ENCODE measurements at regions not wholly inside any gene's neighbourhood (a gene's known extent, or its start where the extent isn't known, plus 50 kb on each side); places are given as distances from the start of the nearest gene placed in this dataset.

DNA sequence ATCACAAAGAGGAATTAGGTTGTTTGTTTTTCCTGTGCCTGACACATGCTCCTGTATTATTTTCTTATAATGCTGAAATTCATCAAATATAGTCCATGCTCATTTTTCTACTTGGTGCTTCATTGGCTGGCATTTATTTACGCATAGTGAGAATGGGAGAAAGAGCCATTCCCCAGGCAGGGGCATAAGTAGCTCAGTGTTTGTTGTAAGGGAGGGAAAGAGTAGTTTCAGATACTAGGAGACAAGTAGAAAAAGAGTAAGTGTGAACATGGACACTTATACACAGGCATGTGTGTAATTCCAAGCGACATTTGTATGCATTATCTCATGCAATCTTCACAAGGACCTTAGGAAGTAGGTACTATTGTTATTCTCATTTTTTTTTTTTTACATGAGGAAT, 111.9 kb upstream of the UGP2 start:
- Histone ChIP-seq H3K4me2 (no peak overlapping the region), H2AFZ (no peak overlapping the region), H3K9me3 (ENCODE audit: low read depth) (no peaks in the 10 kb centered on the region), H3K27ac (no peak overlapping the region), H3K36me3 (replicated peaks; ENCODE audit: insufficient read depth, low read depth) (no peaks in the 10 kb centered on the region), H3K4me3 (no peak overlapping the region), H4K20me1 (ENCODE audit: insufficient read depth, poor library complexity, severe bottlenecking) (no peaks in the 10 kb centered on the region), H3K4me1 (ENCODE audit: insufficient read depth) (no peaks in the 10 kb centered on the region), H3K27me3 (no peaks in the 10 kb centered on the region), H3K79me2 (no peaks in the 10 kb centered on the region), H3K9me2 (replicated peaks; ENCODE audit: insufficient read depth) (no peaks in the 10 kb centered on the region)
- TF ChIP-seq EZH2phosphoT487 (IDR thresholded peaks at IDR 0.05; ENCODE audit: low read depth, severe bottlenecking, unreplicated experiment) (no peak), EZH2 (IDR thresholded peaks at IDR 0.05; ENCODE audit: borderline replicate concordance) (no peak)
- TF ChIP-seq, protein P1, sequence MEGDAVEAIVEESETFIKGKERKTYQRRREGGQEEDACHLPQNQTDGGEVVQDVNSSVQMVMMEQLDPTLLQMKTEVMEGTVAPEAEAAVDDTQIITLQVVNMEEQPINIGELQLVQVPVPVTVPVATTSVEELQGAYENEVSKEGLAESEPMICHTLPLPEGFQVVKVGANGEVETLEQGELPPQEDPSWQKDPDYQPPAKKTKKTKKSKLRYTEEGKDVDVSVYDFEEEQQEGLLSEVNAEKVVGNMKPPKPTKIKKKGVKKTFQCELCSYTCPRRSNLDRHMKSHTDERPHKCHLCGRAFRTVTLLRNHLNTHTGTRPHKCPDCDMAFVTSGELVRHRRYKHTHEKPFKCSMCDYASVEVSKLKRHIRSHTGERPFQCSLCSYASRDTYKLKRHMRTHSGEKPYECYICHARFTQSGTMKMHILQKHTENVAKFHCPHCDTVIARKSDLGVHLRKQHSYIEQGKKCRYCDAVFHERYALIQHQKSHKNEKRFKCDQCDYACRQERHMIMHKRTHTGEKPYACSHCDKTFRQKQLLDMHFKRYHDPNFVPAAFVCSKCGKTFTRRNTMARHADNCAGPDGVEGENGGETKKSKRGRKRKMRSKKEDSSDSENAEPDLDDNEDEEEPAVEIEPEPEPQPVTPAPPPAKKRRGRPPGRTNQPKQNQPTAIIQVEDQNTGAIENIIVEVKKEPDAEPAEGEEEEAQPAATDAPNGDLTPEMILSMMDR (IDR thresholded peaks at IDR 0.05; ENCODE audit: poor library complexity) = no peak
- DNase-seq (ENCODE audit: low spot score) = no peak
- WGBS (ENCODE audit: low lambda C conversion rate, missing lambda C conversion rate) = 97% methylated on average over 2 of the region's 2 CpGs

DNA sequence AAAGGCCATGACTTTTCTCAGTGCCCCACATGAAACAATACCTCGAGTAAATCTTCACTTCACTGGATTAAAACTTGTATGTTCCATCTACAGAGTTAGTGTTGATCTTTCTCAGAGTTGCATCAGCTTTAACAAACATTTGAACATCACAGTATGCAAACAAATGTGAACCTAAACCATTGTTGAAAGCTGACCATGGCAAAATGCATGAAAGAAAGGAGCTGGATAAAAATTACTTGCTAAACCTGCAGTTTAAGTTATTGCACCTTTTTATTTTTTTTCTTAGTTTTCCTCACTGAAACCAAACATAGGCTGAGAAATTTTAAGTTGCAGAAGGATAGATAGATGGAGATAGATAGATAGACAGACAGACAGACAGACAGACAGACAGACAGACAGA, 107.2 kb upstream of the UGP2 start:
- peak overlapping the region; percentile 64 for H3K27ac ChIP-seq
- H2AFZ ChIP-seq = no peak overlapping the region
- H3K4me1 ChIP-seq (ENCODE audit: insufficient read depth) = peaks cover 28% of the 10 kb centered on the region
- DNase-seq (ENCODE audit: low spot score) = no peak
- WGBS (ENCODE audit: low lambda C conversion rate, missing lambda C conversion rate) = 54% methylated on average over 1 of the region's 1 CpG
- H3K27me3 ChIP-seq = no peaks in the 10 kb centered on the region
- no peak overlapping the region for H3K4me3 ChIP-seq
- H3K9me2 ChIP-seq (replicated peaks; ENCODE audit: insufficient read depth) = no peaks in the 10 kb centered on the region
- no peaks in the 10 kb centered on the region for H4K20me1 ChIP-seq (ENCODE audit: insufficient read depth, poor library complexity, severe bottlenecking)
- no peaks in the 10 kb centered on the region for H3K79me2 ChIP-seq
- TF ChIP-seq EZH2 (IDR thresholded peaks at IDR 0.05; ENCODE audit: borderline replicate concordance) = no peak
- no peak overlapping the region for H3K4me2 ChIP-seq
- no peaks in the 10 kb centered on the region for H3K36me3 ChIP-seq (replicated peaks; ENCODE audit: insufficient read depth, low read depth)
- no peaks in the 10 kb centered on the region for H3K9me3 ChIP-seq (ENCODE audit: low read depth)

DNA sequence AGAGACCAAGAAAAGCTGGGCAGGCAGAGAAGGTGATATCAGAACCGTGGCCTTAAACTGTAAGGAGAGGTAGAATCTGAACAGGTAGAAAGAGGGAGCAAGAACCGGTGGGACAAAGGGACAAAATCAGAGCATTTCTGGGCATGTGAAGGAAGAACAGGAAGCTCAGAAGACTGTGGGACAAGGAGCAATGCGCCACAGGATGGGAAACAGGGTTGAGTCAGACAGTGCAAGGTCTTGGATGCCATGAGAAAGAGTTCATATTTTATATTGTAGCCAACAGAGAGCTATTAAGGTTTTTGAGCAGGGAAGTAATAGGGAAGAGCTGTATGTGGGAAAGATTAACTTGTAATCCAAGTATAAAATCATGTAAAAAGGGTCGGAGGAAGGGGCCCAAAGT, 106.4 kb upstream of the UGP2 start:
- TF ChIP-seq EZH2 (IDR thresholded peaks at IDR 0.05; ENCODE audit: borderline replicate concordance) = no peak
- TF ChIP-seq, protein P1 (IDR thresholded peaks at IDR 0.05; ENCODE audit: poor library complexity) = no peak

DNA sequence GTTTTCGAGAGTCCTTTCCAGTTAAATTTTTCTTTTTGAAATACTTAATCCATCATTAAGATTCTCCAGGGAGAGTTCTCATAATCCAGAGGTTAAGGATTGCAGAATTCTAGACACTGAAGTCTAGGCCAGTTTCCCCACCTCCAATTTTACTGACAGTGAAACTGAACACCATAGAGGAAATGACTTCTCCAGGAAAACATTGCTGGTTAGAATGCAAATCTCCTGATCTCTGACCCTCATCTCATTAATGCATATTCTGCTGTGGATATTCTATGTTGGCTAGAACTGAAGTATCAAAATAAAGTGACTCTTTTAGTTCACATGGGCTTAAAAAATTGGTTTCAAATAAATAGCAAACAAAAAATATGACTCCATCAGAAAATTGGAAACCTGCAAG, 105.8 kb upstream of the UGP2 start:
- no peak overlapping the region for H3K4me2 ChIP-seq

More for the DNA sequence above, 106.4 kb upstream of the UGP2 start:
- Histone ChIP-seq H3K4me1 (ENCODE audit: insufficient read depth) (peaks cover 28% of the 10 kb centered on the region), H3K9me2 (replicated peaks; ENCODE audit: insufficient read depth) (no peaks in the 10 kb centered on the region), H3K27me3 (no peaks in the 10 kb centered on the region), H3K79me2 (no peaks in the 10 kb centered on the region), H3K4me3 (no peak overlapping the region), H3K27ac (peak overlapping the region; percentile 64), H3K9me3 (ENCODE audit: low read depth) (no peaks in the 10 kb centered on the region), H3K4me2 (no peak overlapping the region), H3K36me3 (replicated peaks; ENCODE audit: insufficient read depth, low read depth) (no peaks in the 10 kb centered on the region), H2AFZ (no peak overlapping the region), H4K20me1 (ENCODE audit: insufficient read depth, poor library complexity, severe bottlenecking) (no peaks in the 10 kb centered on the region)
- 86% methylated on average over 4 of the region's 4 CpGs for WGBS (ENCODE audit: low lambda C conversion rate, missing lambda C conversion rate)
- no peak for DNase-seq (ENCODE audit: low spot score)

More for the DNA sequence above, 105.8 kb upstream of the UGP2 start:
- Histone ChIP-seq H3K4me3 (no peak overlapping the region), H3K9me2 (replicated peaks; ENCODE audit: insufficient read depth) (no peaks in the 10 kb centered on the region), H2AFZ (no peak overlapping the region), H3K4me1 (ENCODE audit: insufficient read depth) (peaks cover 28% of the 10 kb centered on the region), H3K36me3 (replicated peaks; ENCODE audit: insufficient read depth, low read depth) (no peaks in the 10 kb centered on the region), H4K20me1 (ENCODE audit: insufficient read depth, poor library complexity, severe bottlenecking) (no peaks in the 10 kb centered on the region), H3K27ac (peak overlapping the region; percentile 64), H3K27me3 (no peaks in the 10 kb centered on the region), H3K79me2 (no peaks in the 10 kb centered on the region), H3K9me3 (ENCODE audit: low read depth) (no peaks in the 10 kb centered on the region)
- no peak for DNase-seq (ENCODE audit: low spot score)
- TF ChIP-seq EZH2 (IDR thresholded peaks at IDR 0.05; ENCODE audit: borderline replicate concordance) (no peak), EZH2phosphoT487 (IDR thresholded peaks at IDR 0.05; ENCODE audit: low read depth, severe bottlenecking, unreplicated experiment) (no peak)
- TF ChIP-seq, protein P1 (IDR thresholded peaks at IDR 0.05; ENCODE audit: poor library complexity) = no peak
- 88% methylated on average over 1 of the region's 1 CpG for WGBS (ENCODE audit: low lambda C conversion rate, missing lambda C conversion rate)

Data from hepatocyte (in vitro differentiated cells).